ENCODE measurements at regions not wholly inside any gene's neighbourhood (a gene's known extent, or its start where the extent isn't known, plus 50 kb on each side); places are given as distances from the start of the nearest gene placed in this dataset.

DNA sequence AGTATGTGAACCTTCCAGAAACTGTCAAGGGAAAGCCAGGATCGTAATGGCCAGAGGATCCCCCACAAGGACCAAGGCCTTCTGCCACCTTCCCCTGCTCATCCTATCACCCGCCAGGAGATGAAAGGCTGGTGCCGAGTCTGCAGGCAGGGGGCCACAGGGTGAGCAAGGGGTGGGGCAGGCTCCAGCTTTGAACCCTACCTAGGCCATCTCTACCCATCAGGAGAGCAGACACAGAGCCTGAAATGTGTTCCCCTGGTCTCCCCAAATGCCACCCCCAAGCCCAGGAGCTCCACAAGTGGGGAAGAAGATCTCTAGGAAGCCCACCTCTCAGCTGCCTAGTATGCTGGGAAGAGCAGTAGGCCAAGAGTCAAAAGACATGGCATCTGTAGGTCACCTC is 95.1 kb downstream of the KCTD15 start:
- H3K4me1 ChIP-seq = no peaks in the 10 kb centered on the region
- H3K27ac ChIP-seq = no peak overlapping the region
- TF ChIP-seq EP300 (IDR thresholded peaks at IDR 0.05) = no peak
- 77 to 88% (median 84%) methylated on average over 1 to 3 of the region's 3 CpGs for WGBS, 5 donors
- no peaks in the 10 kb centered on the region for H3K9me3 ChIP-seq
- no peaks in the 10 kb centered on the region for H3K36me3 ChIP-seq
- H3K4me3 ChIP-seq = no peak overlapping the region
- DNase-seq = no peak
- intact Hi-C loops (cut with DNase I; ENCODE audit: low total_unique reads) = no loop called here
- H3K27me3 ChIP-seq = peaks cover 0 to 7% (median 0%) of the 10 kb centered on the region in 3 donors

DNA sequence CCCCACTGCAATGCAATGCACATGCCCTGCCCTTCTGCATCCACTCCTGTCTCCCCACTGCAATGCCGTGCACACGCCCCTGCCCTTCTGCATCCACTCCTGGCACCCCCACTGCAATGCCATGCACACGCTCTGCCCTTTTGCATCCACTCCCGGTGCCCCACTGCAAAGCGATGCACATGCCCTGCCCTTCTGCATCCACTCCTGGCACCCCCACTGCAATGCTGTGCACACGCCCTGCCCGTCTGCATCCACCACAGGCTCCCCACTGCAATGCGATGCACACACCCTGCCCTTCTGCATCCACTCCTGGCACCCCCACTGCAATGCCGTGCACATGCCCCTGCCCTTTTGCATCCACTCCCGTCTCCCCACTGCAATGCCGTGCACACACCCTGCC is 98.1 kb downstream of the KCTD15 start:
- peaks cover 0 to 22% (median 15%) of the 10 kb centered on the region in 4 donors for H3K9me3 ChIP-seq
- intact Hi-C loops (cut with DNase I; ENCODE audit: low total_unique reads) = no loop called here
- TF ChIP-seq, protein P1, sequence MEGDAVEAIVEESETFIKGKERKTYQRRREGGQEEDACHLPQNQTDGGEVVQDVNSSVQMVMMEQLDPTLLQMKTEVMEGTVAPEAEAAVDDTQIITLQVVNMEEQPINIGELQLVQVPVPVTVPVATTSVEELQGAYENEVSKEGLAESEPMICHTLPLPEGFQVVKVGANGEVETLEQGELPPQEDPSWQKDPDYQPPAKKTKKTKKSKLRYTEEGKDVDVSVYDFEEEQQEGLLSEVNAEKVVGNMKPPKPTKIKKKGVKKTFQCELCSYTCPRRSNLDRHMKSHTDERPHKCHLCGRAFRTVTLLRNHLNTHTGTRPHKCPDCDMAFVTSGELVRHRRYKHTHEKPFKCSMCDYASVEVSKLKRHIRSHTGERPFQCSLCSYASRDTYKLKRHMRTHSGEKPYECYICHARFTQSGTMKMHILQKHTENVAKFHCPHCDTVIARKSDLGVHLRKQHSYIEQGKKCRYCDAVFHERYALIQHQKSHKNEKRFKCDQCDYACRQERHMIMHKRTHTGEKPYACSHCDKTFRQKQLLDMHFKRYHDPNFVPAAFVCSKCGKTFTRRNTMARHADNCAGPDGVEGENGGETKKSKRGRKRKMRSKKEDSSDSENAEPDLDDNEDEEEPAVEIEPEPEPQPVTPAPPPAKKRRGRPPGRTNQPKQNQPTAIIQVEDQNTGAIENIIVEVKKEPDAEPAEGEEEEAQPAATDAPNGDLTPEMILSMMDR (IDR thresholded peaks at IDR 0.05) = no peak
- TF ChIP-seq EP300 (IDR thresholded peaks at IDR 0.05) (no peak), POLR2AphosphoS5 (IDR thresholded peaks at IDR 0.05) (no peak), POLR2A (IDR thresholded peaks at IDR 0.05) (no peak)
- H3K4me3 ChIP-seq = no peak overlapping the region
- no peaks in the 10 kb centered on the region for H3K27me3 ChIP-seq
- no peaks in the 10 kb centered on the region for H3K36me3 ChIP-seq
- H3K4me1 ChIP-seq = no peaks in the 10 kb centered on the region
- WGBS, 5 donors = 75 to 85% (median 80%) methylated on average over 11 of the region's 11 CpGs
- DNase-seq = no peak
- no peak overlapping the region for H3K27ac ChIP-seq

DNA sequence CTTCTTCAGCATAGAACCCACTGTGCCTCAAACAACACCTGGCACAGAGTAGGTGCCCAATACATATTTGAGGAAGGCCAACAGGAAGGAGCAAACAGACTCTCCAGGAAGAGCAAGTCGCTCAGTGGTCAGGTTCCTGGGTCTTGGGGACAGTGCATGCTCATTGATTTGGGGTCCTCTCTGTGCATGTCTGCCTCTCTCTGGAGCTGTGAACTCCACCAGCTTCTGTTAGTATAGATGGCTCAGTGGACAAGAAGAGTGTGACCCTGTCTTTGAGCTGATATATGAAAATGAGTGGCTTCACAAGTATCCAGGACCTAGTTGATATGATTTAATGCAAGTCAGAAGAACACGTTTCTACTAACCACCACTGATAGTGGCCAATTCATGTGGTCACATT is 98.7 kb downstream of the KCTD15 start:
- Histone ChIP-seq H3K27me3 (no peaks in the 10 kb centered on the region), H3K4me3 (no peak overlapping the region), H3K27ac (no peak overlapping the region), H3K4me1 (no peaks in the 10 kb centered on the region), H3K36me3 (no peaks in the 10 kb centered on the region), H3K9me3 (peaks cover 0 to 22% (median 15%) of the 10 kb centered on the region in 4 donors)
- 49 to 67% (median 64%) methylated on average over 2 of the region's 2 CpGs for WGBS, 5 donors
- TF ChIP-seq POLR2AphosphoS5 (IDR thresholded peaks at IDR 0.05) (no peak), POLR2A (IDR thresholded peaks at IDR 0.05) (no peak), EP300 (IDR thresholded peaks at IDR 0.05) (no peak)
- TF ChIP-seq, protein P1 (IDR thresholded peaks at IDR 0.05) = no peak
- intact Hi-C loops (cut with DNase I; ENCODE audit: low total_unique reads) = no loop called here
- DNase-seq = no peak

DNA sequence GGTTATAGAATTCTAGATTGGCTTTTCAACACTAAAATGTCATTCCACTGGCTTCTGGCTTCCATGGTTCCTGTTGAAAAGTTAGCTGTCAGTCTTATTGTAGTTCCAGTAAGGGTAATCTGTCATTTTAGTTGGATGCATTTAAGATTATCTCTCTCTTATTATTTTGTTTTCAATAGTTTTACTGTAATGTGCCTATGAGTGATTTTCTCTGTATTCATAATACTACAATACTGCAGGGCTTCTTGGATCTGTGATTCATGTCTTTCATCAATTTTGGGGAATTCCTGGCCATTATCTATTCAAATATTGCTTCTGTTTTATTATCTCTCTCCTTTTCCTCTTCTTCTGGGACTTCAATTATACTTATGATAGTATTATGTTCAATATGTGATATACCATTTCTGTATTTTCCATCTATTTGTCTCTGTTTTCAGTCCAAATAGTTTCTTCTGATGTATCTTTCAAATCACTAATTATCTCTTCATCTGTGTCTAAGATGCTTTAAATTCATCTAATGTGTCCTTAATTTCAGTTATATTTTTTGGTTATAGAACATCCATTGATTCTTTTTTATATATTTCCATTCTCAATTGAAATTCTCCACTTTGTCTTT is 101.5 kb downstream of the KCTD15 start:
- no peaks in the 10 kb centered on the region for H3K4me1 ChIP-seq
- no peaks in the 10 kb centered on the region for H3K27me3 ChIP-seq
- intact Hi-C loops (cut with DNase I; ENCODE audit: low total_unique reads) = no loop called here
- H3K9me3 ChIP-seq = peaks cover 0 to 22% (median 15%) of the 10 kb centered on the region in 4 donors
- H3K36me3 ChIP-seq = no peaks in the 10 kb centered on the region
- TF ChIP-seq EP300 (IDR thresholded peaks at IDR 0.05) = no peak
- TF ChIP-seq POLR2AphosphoS5 (IDR thresholded peaks at IDR 0.05) = no peak
- no peak for TF ChIP-seq POLR2A (IDR thresholded peaks at IDR 0.05)
- no peak for DNase-seq
- H3K27ac ChIP-seq = no peak overlapping the region
- no peak overlapping the region for H3K4me3 ChIP-seq

DNA sequence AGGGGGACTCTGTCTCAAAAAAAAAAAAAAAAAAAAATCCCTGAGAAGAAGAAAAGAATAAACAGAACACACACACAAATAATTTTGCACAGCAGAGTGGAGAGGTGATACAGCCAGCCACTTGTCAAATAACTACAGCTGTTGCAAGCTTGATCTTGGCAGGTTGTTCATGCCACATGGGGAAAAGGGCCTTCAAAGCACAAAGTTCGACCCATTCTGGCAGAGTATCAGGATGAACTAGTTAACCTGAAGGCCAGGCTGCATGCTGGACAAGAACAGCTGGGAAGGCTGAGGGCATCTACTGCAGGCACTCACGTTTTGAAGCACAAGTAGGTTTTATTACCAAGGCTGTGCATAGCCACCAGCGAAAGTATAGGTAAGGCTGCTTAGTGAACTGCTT is 104.1 kb downstream of the KCTD15 start:
- Histone ChIP-seq H3K27ac (no peak overlapping the region), H3K27me3 (peaks cover 0 to 16% (median 1%) of the 10 kb centered on the region in 3 donors), H3K4me3 (no peak overlapping the region), H3K9me3 (peaks cover 0 to 22% (median 15%) of the 10 kb centered on the region in 4 donors), H3K4me1 (peaks cover 8 to 16% (median 12%) of the 10 kb centered on the region in 4 donors), H3K36me3 (no peaks in the 10 kb centered on the region)
- WGBS, 5 donors = 45 to 55% (median 46%) methylated on average over 3 of the region's 3 CpGs
- intact Hi-C loops (cut with DNase I; ENCODE audit: low total_unique reads) = loop anchor here (10.0 kb wide), 1 partner anchor 106 kb away; the partner anchor contains the start of gene KCTD15
- DNase-seq = no peak
- TF ChIP-seq POLR2A (IDR thresholded peaks at IDR 0.05) (no peak), POLR2AphosphoS5 (IDR thresholded peaks at IDR 0.05) (no peak), EP300 (IDR thresholded peaks at IDR 0.05) (no peak)
- TF ChIP-seq, protein P1 (IDR thresholded peaks at IDR 0.05) = no peak

All from stomach (tissue), 8 donors.